ENCODE measurements at regions not wholly inside any gene's neighbourhood (a gene's known extent, or its start where the extent isn't known, plus 50 kb on each side); places are given as distances from the start of the nearest gene placed in this dataset.

DNA sequence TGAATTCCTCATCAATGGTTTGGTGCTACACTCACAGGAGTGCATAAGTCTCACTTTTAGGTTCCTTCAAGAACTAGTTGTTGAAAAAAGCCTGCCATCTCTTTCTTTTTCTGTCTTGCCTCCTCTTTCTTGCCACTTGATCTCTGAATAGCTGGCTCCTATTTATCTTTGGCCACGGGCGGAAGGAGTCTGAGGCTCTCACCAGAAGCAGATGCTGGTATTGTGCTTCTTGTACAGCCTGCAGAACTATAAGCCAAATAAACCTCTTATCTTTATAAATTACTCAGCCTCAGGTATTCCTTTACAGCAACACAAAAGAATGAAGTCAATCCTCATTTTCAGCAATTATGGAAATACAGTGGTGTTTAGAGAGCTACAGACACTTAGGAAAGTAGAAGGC is 247.1 kb upstream of the PRR16 start:
- TF ChIP-seq, protein P1, sequence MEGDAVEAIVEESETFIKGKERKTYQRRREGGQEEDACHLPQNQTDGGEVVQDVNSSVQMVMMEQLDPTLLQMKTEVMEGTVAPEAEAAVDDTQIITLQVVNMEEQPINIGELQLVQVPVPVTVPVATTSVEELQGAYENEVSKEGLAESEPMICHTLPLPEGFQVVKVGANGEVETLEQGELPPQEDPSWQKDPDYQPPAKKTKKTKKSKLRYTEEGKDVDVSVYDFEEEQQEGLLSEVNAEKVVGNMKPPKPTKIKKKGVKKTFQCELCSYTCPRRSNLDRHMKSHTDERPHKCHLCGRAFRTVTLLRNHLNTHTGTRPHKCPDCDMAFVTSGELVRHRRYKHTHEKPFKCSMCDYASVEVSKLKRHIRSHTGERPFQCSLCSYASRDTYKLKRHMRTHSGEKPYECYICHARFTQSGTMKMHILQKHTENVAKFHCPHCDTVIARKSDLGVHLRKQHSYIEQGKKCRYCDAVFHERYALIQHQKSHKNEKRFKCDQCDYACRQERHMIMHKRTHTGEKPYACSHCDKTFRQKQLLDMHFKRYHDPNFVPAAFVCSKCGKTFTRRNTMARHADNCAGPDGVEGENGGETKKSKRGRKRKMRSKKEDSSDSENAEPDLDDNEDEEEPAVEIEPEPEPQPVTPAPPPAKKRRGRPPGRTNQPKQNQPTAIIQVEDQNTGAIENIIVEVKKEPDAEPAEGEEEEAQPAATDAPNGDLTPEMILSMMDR (conservative IDR thresholded peaks at IDR 0.05): no peak
- H3K27me3 Mint-ChIP-seq (ENCODE audit: low read depth): no peaks in the 10 kb centered on the region
- H3K4me1 Mint-ChIP-seq: no peaks in the 10 kb centered on the region
- peaks cover 3% of the 10 kb centered on the region for H3K9me3 Mint-ChIP-seq
- H3K36me3 Mint-ChIP-seq (ENCODE audit: low read depth): peaks cover 2% of the 10 kb centered on the region
- no peak overlapping the region for H3K27ac Mint-ChIP-seq (ENCODE audit: unreplicated experiment)
- no peak for DNase-seq (ENCODE audit: low read depth, low spot score)
- H3K4me3 Mint-ChIP-seq: no peak overlapping the region

DNA sequence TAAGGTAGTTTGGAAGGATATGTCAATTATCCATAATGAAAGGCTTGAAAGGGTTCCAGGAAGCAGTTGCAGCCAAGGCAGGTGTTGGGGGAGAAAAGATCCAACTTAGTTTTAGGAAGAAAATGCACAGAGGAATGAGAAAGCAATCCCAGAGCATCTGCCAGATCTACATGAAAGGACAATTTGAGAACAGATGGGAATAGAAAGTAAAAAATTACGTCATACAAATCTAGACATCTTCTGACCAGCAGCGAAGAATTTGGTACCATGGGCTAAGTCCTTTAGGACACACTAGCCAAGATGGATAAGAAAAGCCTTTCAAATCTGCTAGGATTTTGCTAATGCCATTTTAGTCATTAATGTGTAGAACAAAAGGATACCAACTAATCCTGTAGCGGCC is 244.1 kb upstream of the PRR16 start:
- no peak overlapping the region for H3K27ac Mint-ChIP-seq (ENCODE audit: unreplicated experiment)

DNA sequence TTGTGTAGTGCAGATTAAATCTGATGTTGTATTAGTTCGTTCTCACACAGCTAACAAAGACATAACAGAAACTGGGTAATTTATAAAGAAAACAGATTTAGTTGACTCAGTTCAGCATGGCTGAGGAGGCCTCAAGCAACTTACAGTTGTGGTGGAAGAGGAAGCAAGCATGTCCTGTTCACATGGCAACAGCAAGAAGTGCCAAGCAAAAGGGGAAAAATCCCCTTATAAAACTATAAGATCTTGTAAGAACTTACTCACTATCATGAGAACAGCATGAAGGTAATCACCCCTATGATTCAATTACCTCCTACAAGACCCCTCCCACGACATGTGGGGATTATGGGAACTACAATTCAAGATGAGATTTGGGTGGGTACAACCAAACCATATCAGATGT is 238.6 kb upstream of the PRR16 start:
- H3K9me3 Mint-ChIP-seq: no peaks in the 10 kb centered on the region
- no peaks in the 10 kb centered on the region for H3K36me3 Mint-ChIP-seq (ENCODE audit: low read depth)
- no peak for DNase-seq (ENCODE audit: low read depth, low spot score)
- H3K4me3 Mint-ChIP-seq: no peak overlapping the region
- TF ChIP-seq, protein P1 (conservative IDR thresholded peaks at IDR 0.05): no peak
- no peaks in the 10 kb centered on the region for H3K4me1 Mint-ChIP-seq
- no peaks in the 10 kb centered on the region for H3K27me3 Mint-ChIP-seq (ENCODE audit: low read depth)
- H3K27ac Mint-ChIP-seq (ENCODE audit: unreplicated experiment): no peak overlapping the region

More for the DNA sequence above, 244.1 kb upstream of the PRR16 start:
- no peak overlapping the region for H3K4me3 Mint-ChIP-seq
- H3K9me3 Mint-ChIP-seq: no peaks in the 10 kb centered on the region
- H3K4me1 Mint-ChIP-seq: no peaks in the 10 kb centered on the region
- H3K36me3 Mint-ChIP-seq (ENCODE audit: low read depth): no peaks in the 10 kb centered on the region
- DNase-seq (ENCODE audit: low read depth, low spot score): no peak
- H3K27me3 Mint-ChIP-seq (ENCODE audit: low read depth): no peaks in the 10 kb centered on the region
- TF ChIP-seq, protein P1 (conservative IDR thresholded peaks at IDR 0.05): no peak

DNA sequence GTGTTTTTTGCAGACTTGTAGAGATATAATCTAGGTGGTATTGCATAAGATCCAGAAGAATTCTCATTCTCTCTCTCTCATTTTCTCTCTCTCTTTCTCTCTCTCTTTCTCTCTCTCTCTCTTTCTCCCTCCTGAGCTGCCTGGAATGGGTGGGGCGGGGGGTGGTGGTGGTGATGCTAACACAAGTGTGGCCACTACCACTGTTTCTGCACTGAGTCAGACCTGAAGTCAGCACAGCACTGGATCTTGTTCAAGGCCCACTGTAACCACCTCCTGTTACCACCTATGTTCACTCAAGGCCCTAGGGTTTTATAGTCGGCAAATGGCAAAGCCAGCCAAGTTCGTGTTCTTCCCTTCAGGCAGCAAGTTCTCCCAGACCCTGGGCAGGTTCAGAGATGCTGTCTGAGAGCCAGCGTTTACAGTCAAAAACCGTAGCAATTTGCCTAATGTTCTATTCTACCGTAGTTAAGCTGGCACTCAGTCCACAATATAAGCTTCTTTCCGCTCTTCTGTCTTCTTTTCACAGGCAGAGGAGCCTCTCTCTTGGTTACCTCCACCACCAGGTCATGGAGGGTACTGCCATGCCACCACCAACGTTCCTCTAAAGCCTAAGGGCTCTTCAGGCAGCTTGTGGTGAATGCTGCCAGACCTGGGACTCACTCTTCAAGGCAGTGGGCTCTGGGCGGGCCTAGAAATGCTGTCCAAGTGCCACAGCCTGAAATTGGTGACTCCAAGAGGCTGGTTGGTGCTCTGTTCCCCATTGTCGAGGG is 235.7 kb upstream of the PRR16 start:
- H3K9me3 Mint-ChIP-seq: peaks cover 4% of the 10 kb centered on the region
- no peaks in the 10 kb centered on the region for H3K36me3 Mint-ChIP-seq (ENCODE audit: low read depth)
- H3K4me3 Mint-ChIP-seq: no peak overlapping the region
- DNase-seq (ENCODE audit: low read depth, low spot score): no peak
- H3K27me3 Mint-ChIP-seq (ENCODE audit: low read depth): no peaks in the 10 kb centered on the region
- no peaks in the 10 kb centered on the region for H3K4me1 Mint-ChIP-seq
- TF ChIP-seq, protein P1 (conservative IDR thresholded peaks at IDR 0.05): no peak
- no peak overlapping the region for H3K27ac Mint-ChIP-seq (ENCODE audit: unreplicated experiment)

DNA sequence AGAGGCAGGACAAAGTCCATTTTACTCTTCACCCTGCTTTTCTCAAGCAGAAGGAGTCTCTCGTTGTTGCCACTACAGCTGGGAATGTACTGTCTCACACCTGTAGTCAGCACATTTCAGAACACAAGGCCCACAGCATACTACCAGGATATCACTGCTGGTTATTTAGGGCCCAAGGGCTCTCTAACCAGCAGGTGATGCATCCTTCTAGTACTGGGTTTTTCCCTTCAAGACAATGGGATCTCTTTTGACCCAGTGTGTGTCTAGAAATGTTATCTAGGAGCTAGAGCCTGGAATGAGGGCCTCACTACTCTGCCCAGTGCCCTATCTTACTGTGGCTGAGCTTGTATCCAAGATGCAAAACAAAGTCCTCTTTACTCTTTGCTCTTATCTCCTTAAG is 235.1 kb upstream of the PRR16 start:
- DNase-seq (ENCODE audit: low read depth, low spot score): no peak
- H3K4me1 Mint-ChIP-seq: no peaks in the 10 kb centered on the region
- no peaks in the 10 kb centered on the region for H3K27me3 Mint-ChIP-seq (ENCODE audit: low read depth)
- H3K9me3 Mint-ChIP-seq: peaks cover 4% of the 10 kb centered on the region
- TF ChIP-seq, protein P1 (conservative IDR thresholded peaks at IDR 0.05): no peak
- H3K27ac Mint-ChIP-seq (ENCODE audit: unreplicated experiment): no peak overlapping the region
- no peak overlapping the region for H3K4me3 Mint-ChIP-seq
- H3K36me3 Mint-ChIP-seq (ENCODE audit: low read depth): no peaks in the 10 kb centered on the region
